Endothelial cell of umbilical vein (primary cell): ENCODE measurements at regions not wholly inside any gene's neighbourhood (a gene's known extent, or its start where the extent isn't known, plus 50 kb on each side); places are given as distances from the start of the nearest gene placed in this dataset.

ENCODE experiments used
- BruUV-seq: library from RNA; stranded (reverse); fragments of 400-500 nt; replicated peaks from 2 replicates; lab custom pipeline; 2021; lab: Mats Ljungman, UMichigan
- CTCF ChIA-PET: fragments of 300-600, 350-600 bp; sonication (Branson Sonifier 250); formaldehyde crosslinking; loops from one replicate; lab custom pipeline; 2021; ENCODE audit warnings: antibody characterized with exemption, inconsistent platforms; lab: Charles Lee
- POLR2A ChIA-PET: fragments of 300-600, 350-600 bp; sonication (Branson Sonifier 250); formaldehyde crosslinking; loops from one replicate; lab custom pipeline; 2021; ENCODE audit warnings: antibody characterized with exemption, inconsistent platforms; lab: Charles Lee
- DNase-seq: peaks from one replicate; pipeline ENCODE4 v3.0.0-alpha.2; 2011; ENCODE audit warnings: low read depth, low spot score
- FAIRE-seq: peaks from 2 replicates; lab custom pipeline; 2011; peaks lifted over from hg19 to GRCh38; lab: Jason Lieb, UNC
- H2AFZ ChIP-seq: 2 replicates; pipeline ENCODE4 v1.6.0; 2012; ENCODE audit warnings: low read depth, low read length, control low read depth, inconsistent platforms
- H3K27ac ChIP-seq: 2 replicates; pipeline ENCODE4 v1.5.1; 2011; ENCODE audit warnings: low read depth, mild to moderate bottlenecking, control low read depth, low read length, moderate library complexity; ENCODE audit not compliant: insufficient read depth
- H3K27me3 ChIP-seq, 2 experiments: 2 replicates each; pipeline versions ENCODE4 v1.6.0 to v1.6.1; 2011; ENCODE audit warnings: low read length in 2 of 2, mixed read lengths in 1 of 2; ENCODE audit not compliant: control insufficient read depth in 2 of 2, insufficient read depth in 2 of 2
- H3K36me3 ChIP-seq, 2 experiments: 2 replicates in 1 of 2; 3 replicates in 1 of 2; pipeline ENCODE4 v1.5.1; 2011; ENCODE audit warnings: low read length in 2 of 2, mild to moderate bottlenecking in 1 of 2, moderate library complexity in 1 of 2; ENCODE audit not compliant: control insufficient read depth in 2 of 2, insufficient read depth in 2 of 2; ENCODE audit errors: extremely low read depth in 1 of 2
- H3K4me1 ChIP-seq: 3 replicates; pipeline ENCODE4 v1.5.1; 2011; ENCODE audit warnings: mild to moderate bottlenecking, low read length; ENCODE audit not compliant: control insufficient read depth, insufficient read depth; ENCODE audit errors: extremely low read depth
- H3K4me2 ChIP-seq: 2 replicates; pipeline ENCODE4 v1.6.1; 2011; ENCODE audit warnings: low read length, control low read depth, mixed read lengths; ENCODE audit not compliant: insufficient read depth
- H3K4me3 ChIP-seq, 3 experiments: fragments of 200-600 bp in 1 of 3; sonication (generic), shearing (Covaris generic) in 1 of 3; replicated peaks in 1 of 3; 2 replicates each; pipeline ENCODE4 v1.5.1; 2011 to 2016; ENCODE audit warnings: control low read depth in 3 of 3, low read length in 3 of 3, mild to moderate bottlenecking in 2 of 3, inconsistent platforms in 1 of 3, low read depth in 1 of 3, moderate library complexity in 1 of 3; ENCODE audit not compliant: insufficient read depth in 1 of 3
- H3K79me2 ChIP-seq: 2 replicates; pipeline ENCODE4 v1.6.0; 2012; ENCODE audit warnings: low read length, inconsistent platforms; ENCODE audit not compliant: control insufficient read depth, insufficient read depth
- H3K9ac ChIP-seq: replicated peaks from 2 replicates; pipeline ENCODE3; 2011; ENCODE audit warnings: low read length, control low read depth; ENCODE audit not compliant: insufficient read depth; ENCODE audit errors: extremely low read depth
- H3K9me1 ChIP-seq: replicated peaks from 3 replicates; pipeline ENCODE4 v1.6.0; 2011; ENCODE audit warnings: mild to moderate bottlenecking, low read length; ENCODE audit not compliant: control insufficient read depth, insufficient read depth; ENCODE audit errors: extremely low read depth
- H3K9me3 ChIP-seq: replicated peaks from 2 replicates; pipeline ENCODE4 v1.5.1; 2012; ENCODE audit warnings: low read length, inconsistent platforms; ENCODE audit not compliant: control insufficient read depth, insufficient read depth
- H4K20me1 ChIP-seq: replicated peaks from 2 replicates; pipeline ENCODE3; 2011; ENCODE audit warnings: mild to moderate bottlenecking, low read length; ENCODE audit not compliant: control insufficient read depth, insufficient read depth; ENCODE audit errors: extremely low read depth
- CTCF ChIP-seq, 2 donors: IDR thresholded peaks; 1 replicate in 1 of 2; 2 replicates in 1 of 2; pipeline ENCODE4 v1.5.1; 2011; ENCODE audit warnings: low read length in 2 of 2, mild to moderate bottlenecking in 2 of 2, moderate library complexity in 2 of 2, control low read depth in 1 of 2, inconsistent platforms in 1 of 2, low read depth in 1 of 2; ENCODE audit not compliant: insufficient read depth in 1 of 2; ENCODE audit errors: extremely low read depth in 1 of 2
- EZH2 ChIP-seq: IDR thresholded peaks from 2 replicates; pipeline ENCODE4 v1.6.1; 2012; ENCODE audit warnings: borderline replicate concordance, low read depth, mild to moderate bottlenecking, moderate library complexity, low read length, inconsistent platforms; ENCODE audit not compliant: severe bottlenecking
- FOS ChIP-seq: IDR thresholded peaks from 2 replicates; pipeline ENCODE4 v1.6.1; 2011; ENCODE audit warnings: mild to moderate bottlenecking, low read length, moderate library complexity, borderline replicate concordance; ENCODE audit not compliant: insufficient read depth
- GATA2 ChIP-seq: IDR thresholded peaks from 2 replicates; pipeline ENCODE4 v1.7.0; 2011; ENCODE audit warnings: low read depth, mild to moderate bottlenecking, moderate library complexity, mixed read lengths, low read length; ENCODE audit not compliant: insufficient read length, insufficient read depth
- JUN ChIP-seq: IDR thresholded peaks from 2 replicates; pipeline ENCODE4 v1.6.1; 2011; ENCODE audit warnings: borderline replicate concordance, low read depth; ENCODE audit not compliant: insufficient read length, insufficient read depth
- MAX ChIP-seq: IDR thresholded peaks from 2 replicates; pipeline ENCODE4 v1.6.1; 2011; ENCODE audit not compliant: insufficient read depth, insufficient read length
- MYC ChIP-seq: IDR thresholded peaks from one replicate; pipeline ENCODE4 v1.6.1; 2011; ENCODE audit warnings: mild to moderate bottlenecking, low read depth, low read length
- POLR2A ChIP-seq: IDR thresholded peaks from 2 replicates; pipeline ENCODE4 v1.6.1; 2012; ENCODE audit warnings: low read depth, mild to moderate bottlenecking, control low read depth, low read length
- POLR2AphosphoS5 ChIP-seq: IDR thresholded peaks from 2 replicates; pipeline ENCODE4 v1.6.1; 2012; ENCODE audit warnings: low read depth, mild to moderate bottlenecking, control low read depth, low read length, moderate library complexity; ENCODE audit not compliant: insufficient read depth
- dilution Hi-C: fragments of 300-500 bp; cut with MboI; formaldehyde crosslinking; loops from one replicate; pipeline ENCODE4 v1.15.0; 2019; ENCODE audit warnings: low sequenced_read_pairs; ENCODE audit not compliant: extremely low pct_ligation_motif_present
- intact Hi-C: fragments of 100-400 bp; cut with micrococcal nuclease; formaldehyde crosslinking; loops from one replicate; pipeline ENCODE4 v1.10.0; 2022

- Histone ChIP-seq H3K9me3 (peaks cover 2% of the 10 kb centered on the region), H3K4me1 (no peaks in the 10 kb centered on the region), H3K27ac (no peak overlapping the region), H3K4me2 (no peak overlapping the region), H3K36me3 (no peaks in the 10 kb centered on the region), H3K27me3 (no peaks in the 10 kb centered on the region), H3K79me2 (no peaks in the 10 kb centered on the region), H2AFZ (no peak overlapping the region), H3K9me1 (no peaks in the 10 kb centered on the region), H3K9ac (no peak overlapping the region), H3K4me3 (no peak overlapping the region), H4K20me1 (no peaks in the 10 kb centered on the region)
- CTCF ChIA-PET = no interaction called here
- intact Hi-C loops = no loop called here
- POLR2A ChIA-PET = no interaction called here
- no TSS peak for BruUV-seq
- dilution Hi-C loops = no loop called here
- no peak for TF ChIP-seq MAX
- TF ChIP-seq MYC = no peak
- TF ChIP-seq POLR2AphosphoS5 = no peak
- no peak for TF ChIP-seq POLR2A
- no peak for TF ChIP-seq JUN
- no peak for TF ChIP-seq EZH2
- no peak for TF ChIP-seq GATA2
- no peak for TF ChIP-seq CTCF (IDR thresholded peaks at IDR 0.05; ENCODE audit: extremely low read depth in 1 of 2, insufficient read depth in 1 of 2, low read depth in 1 of 2, low read length in 2 of 2)
- TF ChIP-seq FOS = no peak
- DNase-seq (no peak), FAIRE-seq (no peak)
These were observed 804.6 kb downstream of the SLITRK6 start for GRCh38 chr13:84994582-84994981.
